ENCODE measurements at regions not wholly inside any gene's neighbourhood (a gene's known extent, or its start where the extent isn't known, plus 50 kb on each side); places are given as distances from the start of the nearest gene placed in this dataset.

DNA sequence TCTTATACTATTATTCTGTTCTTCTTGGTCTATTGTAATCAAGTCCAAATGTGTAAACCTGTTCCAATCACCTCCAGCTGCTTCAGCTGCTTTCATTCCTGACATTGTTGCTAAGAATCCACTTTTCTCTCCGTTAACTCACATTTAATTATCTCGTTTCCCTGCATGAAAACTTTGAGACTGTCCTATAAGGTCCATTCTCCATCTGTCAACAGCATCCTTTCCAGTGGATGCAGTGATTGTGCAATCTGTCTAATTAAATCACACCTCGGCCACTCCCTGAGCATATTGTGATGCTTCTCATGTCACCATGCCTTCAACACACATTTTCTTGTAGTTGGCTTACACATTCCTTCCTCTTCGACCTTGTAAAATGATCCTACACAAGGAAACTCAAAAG lies 1626.9 kb upstream of the SLC10A2 start:
- no peaks in the 10 kb centered on the region for H3K9me3 ChIP-seq
- no peak for DNase-seq
- WGBS, 2 donors: 50 to 80% methylated on average over 4 of the region's 4 CpGs
- no peak overlapping the region for H3K27ac ChIP-seq
- TF ChIP-seq, protein P1, sequence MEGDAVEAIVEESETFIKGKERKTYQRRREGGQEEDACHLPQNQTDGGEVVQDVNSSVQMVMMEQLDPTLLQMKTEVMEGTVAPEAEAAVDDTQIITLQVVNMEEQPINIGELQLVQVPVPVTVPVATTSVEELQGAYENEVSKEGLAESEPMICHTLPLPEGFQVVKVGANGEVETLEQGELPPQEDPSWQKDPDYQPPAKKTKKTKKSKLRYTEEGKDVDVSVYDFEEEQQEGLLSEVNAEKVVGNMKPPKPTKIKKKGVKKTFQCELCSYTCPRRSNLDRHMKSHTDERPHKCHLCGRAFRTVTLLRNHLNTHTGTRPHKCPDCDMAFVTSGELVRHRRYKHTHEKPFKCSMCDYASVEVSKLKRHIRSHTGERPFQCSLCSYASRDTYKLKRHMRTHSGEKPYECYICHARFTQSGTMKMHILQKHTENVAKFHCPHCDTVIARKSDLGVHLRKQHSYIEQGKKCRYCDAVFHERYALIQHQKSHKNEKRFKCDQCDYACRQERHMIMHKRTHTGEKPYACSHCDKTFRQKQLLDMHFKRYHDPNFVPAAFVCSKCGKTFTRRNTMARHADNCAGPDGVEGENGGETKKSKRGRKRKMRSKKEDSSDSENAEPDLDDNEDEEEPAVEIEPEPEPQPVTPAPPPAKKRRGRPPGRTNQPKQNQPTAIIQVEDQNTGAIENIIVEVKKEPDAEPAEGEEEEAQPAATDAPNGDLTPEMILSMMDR (IDR thresholded peaks at IDR 0.05): no peak
- H3K36me3 ChIP-seq: no peaks in the 10 kb centered on the region
- no peaks in the 10 kb centered on the region for H3K27me3 ChIP-seq
- H3K4me3 ChIP-seq: no peak overlapping the region
- intact Hi-C loops (cut with DNase I): no loop called here
- H3K4me1 ChIP-seq: no peaks in the 10 kb centered on the region

GRCh38 chr13:104691767-104692467 lies 1625.7 kb upstream of the SLC10A2 start:
- no peaks in the 10 kb centered on the region for H3K4me1 ChIP-seq
- no peaks in the 10 kb centered on the region for H3K9me3 ChIP-seq
- H3K27me3 ChIP-seq: no peaks in the 10 kb centered on the region
- H3K36me3 ChIP-seq: no peaks in the 10 kb centered on the region
- H3K27ac ChIP-seq: no peak overlapping the region
- no peak for DNase-seq
- TF ChIP-seq EP300 (IDR thresholded peaks at IDR 0.05): no peak
- no peak for TF ChIP-seq POLR2AphosphoS5 (IDR thresholded peaks at IDR 0.05)
- TF ChIP-seq, protein P1 (IDR thresholded peaks at IDR 0.05): no peak
- TF ChIP-seq POLR2A (IDR thresholded peaks at IDR 0.05): no peak
- no peak overlapping the region for H3K4me3 ChIP-seq
- 22 to 32% methylated on average over 2 of the region's 2 CpGs for WGBS, 2 donors
- intact Hi-C loops (cut with DNase I): no loop called here

DNA sequence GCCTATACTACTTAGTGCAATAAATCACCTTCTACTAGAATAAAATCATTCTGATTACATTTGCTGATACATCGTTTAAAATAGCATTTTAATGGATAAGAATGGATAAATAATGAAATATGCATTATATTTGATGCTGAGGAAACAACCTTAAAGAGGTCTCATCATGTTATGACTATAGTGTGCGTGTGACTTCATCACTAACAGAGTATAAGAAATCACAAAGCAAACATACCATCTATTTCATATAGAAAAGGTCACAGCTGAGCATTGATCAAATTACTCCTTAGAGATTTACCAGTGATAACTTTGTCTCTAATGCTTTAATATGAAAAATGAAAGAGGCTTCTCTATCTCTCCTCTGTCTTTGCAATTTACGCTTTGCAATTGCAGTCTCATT lies 1620.3 kb upstream of the SLC10A2 start:
- DNase-seq: no peak
- Histone ChIP-seq H3K27ac (no peak overlapping the region), H3K4me1 (no peaks in the 10 kb centered on the region), H3K27me3 (no peaks in the 10 kb centered on the region), H3K9me3 (no peaks in the 10 kb centered on the region), H3K36me3 (no peaks in the 10 kb centered on the region), H3K4me3 (no peak overlapping the region)
- TF ChIP-seq, protein P1 (IDR thresholded peaks at IDR 0.05): no peak
- TF ChIP-seq POLR2AphosphoS5 (IDR thresholded peaks at IDR 0.05) (no peak), POLR2A (IDR thresholded peaks at IDR 0.05) (no peak), EP300 (IDR thresholded peaks at IDR 0.05) (no peak)
- intact Hi-C loops (cut with DNase I): no loop called here
- 77 to 80% methylated on average over 3 of the region's 3 CpGs for WGBS, 2 donors

GRCh38 chr13:104683789-104684188 lies 1617.6 kb upstream of the SLC10A2 start:
- H3K27me3 ChIP-seq: no peaks in the 10 kb centered on the region

More at GRCh38 chr13:104683789-104684188, 1617.6 kb upstream of the SLC10A2 start:
- Histone ChIP-seq H3K4me3 (no peak overlapping the region), H3K9me3 (no peaks in the 10 kb centered on the region), H3K36me3 (no peaks in the 10 kb centered on the region), H3K27ac (no peak overlapping the region), H3K4me1 (no peaks in the 10 kb centered on the region)
- intact Hi-C loops (cut with DNase I): no loop called here
- DNase-seq: no peak
- TF ChIP-seq EP300 (IDR thresholded peaks at IDR 0.05) (no peak), POLR2A (IDR thresholded peaks at IDR 0.05) (no peak), POLR2AphosphoS5 (IDR thresholded peaks at IDR 0.05) (no peak)
- TF ChIP-seq, protein P1 (IDR thresholded peaks at IDR 0.05): no peak
